OCI-LY1 (cell line): ENCODE measurements at regions not wholly inside any gene's neighbourhood (a gene's known extent, or its start where the extent isn't known, plus 50 kb on each side); places are given as distances from the start of the nearest gene placed in this dataset.

Experiments
- EZH2 ChIP-seq: fragments of 200-600 bp; sonication (generic), shearing (Covaris generic); IDR thresholded peaks from 2 replicates; pipeline ENCODE4 v1.8.0; 2017; ENCODE audit warnings: borderline replicate concordance, mixed run types, mild to moderate bottlenecking, antibody characterized with exemption, low read length, moderate library complexity, mixed read lengths
- TF ChIP-seq, protein P1 (sequence below): fragments of 200-600 bp; sonication (generic), shearing (Covaris generic); IDR thresholded peaks from 2 replicates; pipeline ENCODE4 v1.5.1; 2017; ENCODE audit warnings: mild to moderate bottlenecking, antibody characterized with exemption, low read length, moderate library complexity, mixed read lengths

DNA sequence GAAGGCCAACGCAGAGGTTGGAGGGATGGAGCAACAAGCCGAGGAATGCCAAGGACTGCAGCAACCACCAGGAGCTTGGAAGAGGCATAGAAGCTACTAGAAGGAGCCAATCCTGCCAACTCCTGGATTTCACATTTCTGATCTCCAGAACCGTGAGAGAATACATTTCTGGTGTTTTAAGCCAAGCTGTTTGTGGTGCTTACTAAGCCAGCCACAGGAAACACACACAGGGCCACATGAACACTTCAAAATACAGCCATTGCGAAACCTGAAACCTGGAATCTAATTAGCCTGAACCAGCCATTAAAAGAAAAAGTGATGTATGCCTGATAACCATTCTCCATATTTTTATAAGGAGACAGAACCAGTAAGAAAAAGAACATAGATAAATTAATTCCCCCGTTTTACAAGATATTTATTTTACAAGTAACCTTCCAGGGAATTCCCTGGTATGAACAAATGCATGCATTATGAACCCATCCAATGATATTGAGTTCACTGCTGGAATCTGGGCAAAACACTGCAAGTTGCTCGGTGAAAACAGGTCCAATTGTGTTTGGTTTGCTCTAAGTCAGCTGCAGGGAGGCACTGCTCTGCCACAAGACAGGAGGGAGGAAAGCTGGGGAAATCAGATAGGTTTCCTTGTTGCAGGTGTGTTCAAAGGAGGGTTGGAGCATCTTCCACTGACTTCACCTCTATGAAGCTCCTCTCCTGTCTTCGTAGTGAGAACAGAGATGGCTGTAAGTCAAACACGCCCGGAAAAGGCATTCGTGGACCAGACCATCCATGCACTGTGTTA, 70.2 kb downstream of the ETS2 start:
- TF ChIP-seq, protein P1, sequence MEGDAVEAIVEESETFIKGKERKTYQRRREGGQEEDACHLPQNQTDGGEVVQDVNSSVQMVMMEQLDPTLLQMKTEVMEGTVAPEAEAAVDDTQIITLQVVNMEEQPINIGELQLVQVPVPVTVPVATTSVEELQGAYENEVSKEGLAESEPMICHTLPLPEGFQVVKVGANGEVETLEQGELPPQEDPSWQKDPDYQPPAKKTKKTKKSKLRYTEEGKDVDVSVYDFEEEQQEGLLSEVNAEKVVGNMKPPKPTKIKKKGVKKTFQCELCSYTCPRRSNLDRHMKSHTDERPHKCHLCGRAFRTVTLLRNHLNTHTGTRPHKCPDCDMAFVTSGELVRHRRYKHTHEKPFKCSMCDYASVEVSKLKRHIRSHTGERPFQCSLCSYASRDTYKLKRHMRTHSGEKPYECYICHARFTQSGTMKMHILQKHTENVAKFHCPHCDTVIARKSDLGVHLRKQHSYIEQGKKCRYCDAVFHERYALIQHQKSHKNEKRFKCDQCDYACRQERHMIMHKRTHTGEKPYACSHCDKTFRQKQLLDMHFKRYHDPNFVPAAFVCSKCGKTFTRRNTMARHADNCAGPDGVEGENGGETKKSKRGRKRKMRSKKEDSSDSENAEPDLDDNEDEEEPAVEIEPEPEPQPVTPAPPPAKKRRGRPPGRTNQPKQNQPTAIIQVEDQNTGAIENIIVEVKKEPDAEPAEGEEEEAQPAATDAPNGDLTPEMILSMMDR: no peak
- TF ChIP-seq EZH2: no peak
